ENCODE measurements at regions not wholly inside any gene's neighbourhood (a gene's known extent, or its start where the extent isn't known, plus 50 kb on each side); places are given as distances from the start of the nearest gene placed in this dataset.

GRCh38 chr12:105975351-105975750 lies 163.4 kb downstream of the NUAK1 start:
- TF ChIP-seq CTCF (IDR thresholded peaks at IDR 0.05; ENCODE audit: unreplicated experiment): no peak
- ChIA-PET CTCF (interaction anchor here (0.5 to 1.3 kb wide), 4 partner anchors 9 to 589 kb away, joined by 3 to 5 read pairs (median 4); no protein-coding TSS in a partner anchor), POLR2A (no interaction called here)
- H3K9me3 Mint-ChIP-seq (ENCODE audit: unreplicated experiment): no peaks in the 10 kb centered on the region
- H3K36me3 Mint-ChIP-seq (ENCODE audit: insufficient read depth, unreplicated experiment): no peaks in the 10 kb centered on the region
- no peak overlapping the region for H3K27ac Mint-ChIP-seq (ENCODE audit: low read depth, unreplicated experiment)
- intact Hi-C loops (cut with micrococcal nuclease): no loop called here
- H3K4me3 Mint-ChIP-seq (ENCODE audit: unreplicated experiment): no peak overlapping the region
- H3K4me1 Mint-ChIP-seq (ENCODE audit: insufficient read depth, unreplicated experiment): peaks cover 6% of the 10 kb centered on the region
- no TSS peak for BruUV-seq (replicated peaks)
- DNase-seq (ENCODE audit: unreplicated experiment): no peak
- no peaks in the 10 kb centered on the region for H3K27me3 Mint-ChIP-seq (ENCODE audit: insufficient read depth, unreplicated experiment)

- H3K36me3 Mint-ChIP-seq (ENCODE audit: insufficient read depth, unreplicated experiment): no peaks in the 10 kb centered on the region
- no peak overlapping the region for H3K27ac Mint-ChIP-seq (ENCODE audit: low read depth, unreplicated experiment)
- CTCF ChIA-PET: no interaction called here
- DNase-seq (ENCODE audit: unreplicated experiment): no peak
- TF ChIP-seq CTCF (IDR thresholded peaks at IDR 0.05; ENCODE audit: unreplicated experiment): no peak
- H3K4me1 Mint-ChIP-seq (ENCODE audit: insufficient read depth, unreplicated experiment): no peaks in the 10 kb centered on the region
- no peaks in the 10 kb centered on the region for H3K9me3 Mint-ChIP-seq (ENCODE audit: unreplicated experiment)
- no TSS peak for BruUV-seq (replicated peaks)
- intact Hi-C loops (cut with micrococcal nuclease): no loop called here
- POLR2A ChIA-PET: no interaction called here
- H3K27me3 Mint-ChIP-seq (ENCODE audit: insufficient read depth, unreplicated experiment): no peaks in the 10 kb centered on the region
- no peak overlapping the region for H3K4me3 Mint-ChIP-seq (ENCODE audit: unreplicated experiment)
These were observed 161.5 kb downstream of the NUAK1 start for GRCh38 chr12:105977236-105977635.

DNA sequence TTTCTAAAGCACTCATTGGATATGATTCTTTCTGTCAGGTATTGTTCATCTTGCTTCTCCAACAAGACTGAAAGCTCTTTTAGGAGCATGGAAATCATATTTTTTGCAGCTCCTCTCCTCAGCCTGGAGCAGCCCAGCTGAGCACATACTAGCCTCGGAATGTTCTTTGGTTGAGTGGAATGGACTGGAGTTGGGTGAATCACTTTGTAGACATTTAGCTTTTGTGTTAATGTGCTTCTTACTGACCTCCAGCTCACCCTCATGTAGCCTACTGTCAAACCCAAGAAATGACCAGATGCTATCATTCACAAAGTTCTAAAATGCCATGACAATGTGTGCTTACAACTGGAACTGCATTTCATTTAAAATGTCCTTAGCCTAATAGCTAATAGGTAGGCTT lies 161.1 kb downstream of the NUAK1 start:
- POLR2A ChIA-PET: no interaction called here
- BruUV-seq (replicated peaks): no TSS peak
- no peak overlapping the region for H3K27ac Mint-ChIP-seq (ENCODE audit: low read depth, unreplicated experiment)
- no peaks in the 10 kb centered on the region for H3K27me3 Mint-ChIP-seq (ENCODE audit: insufficient read depth, unreplicated experiment)
- no peak overlapping the region for H3K4me3 Mint-ChIP-seq (ENCODE audit: unreplicated experiment)
- no peaks in the 10 kb centered on the region for H3K36me3 Mint-ChIP-seq (ENCODE audit: insufficient read depth, unreplicated experiment)
- no peaks in the 10 kb centered on the region for H3K4me1 Mint-ChIP-seq (ENCODE audit: insufficient read depth, unreplicated experiment)
- DNase-seq (ENCODE audit: unreplicated experiment): no peak
- no peak for TF ChIP-seq CTCF (IDR thresholded peaks at IDR 0.05; ENCODE audit: unreplicated experiment)
- H3K9me3 Mint-ChIP-seq (ENCODE audit: unreplicated experiment): no peaks in the 10 kb centered on the region
- CTCF ChIA-PET: no interaction called here
- intact Hi-C loops (cut with micrococcal nuclease): no loop called here

DNA sequence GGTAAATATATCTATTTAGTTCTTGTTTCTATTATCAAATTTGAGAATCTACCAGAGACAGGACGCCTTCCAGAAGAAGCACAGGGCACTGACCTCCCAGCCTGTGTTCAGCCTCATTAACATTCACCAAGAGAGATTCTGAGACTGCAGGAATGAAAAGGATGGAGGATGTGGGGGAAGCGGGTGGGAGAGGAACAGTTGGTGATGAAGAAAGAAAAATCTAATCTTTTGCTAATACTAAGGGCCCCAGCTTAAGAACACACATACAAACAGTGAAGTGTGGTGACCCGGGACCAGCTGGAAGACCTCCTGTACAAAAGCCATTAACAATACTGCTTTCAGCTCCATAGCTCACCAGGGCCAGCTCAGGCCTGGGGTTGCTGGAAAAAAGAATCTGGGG lies 160.5 kb downstream of the NUAK1 start:
- Mint-ChIP-seq H3K27ac (ENCODE audit: low read depth, unreplicated experiment) (no peak overlapping the region), H3K9me3 (ENCODE audit: unreplicated experiment) (no peaks in the 10 kb centered on the region), H3K27me3 (ENCODE audit: insufficient read depth, unreplicated experiment) (no peaks in the 10 kb centered on the region), H3K36me3 (ENCODE audit: insufficient read depth, unreplicated experiment) (no peaks in the 10 kb centered on the region), H3K4me3 (ENCODE audit: unreplicated experiment) (no peak overlapping the region), H3K4me1 (ENCODE audit: insufficient read depth, unreplicated experiment) (peaks cover 4% of the 10 kb centered on the region)
- DNase-seq (ENCODE audit: unreplicated experiment): no peak
- TF ChIP-seq CTCF (IDR thresholded peaks at IDR 0.05; ENCODE audit: unreplicated experiment): no peak
- ChIA-PET CTCF (interaction anchor here (0.6 kb wide), 1 partner anchor 22 kb away, joined by 3 read pairs; no protein-coding TSS in a partner anchor), POLR2A (no interaction called here)
- no TSS peak for BruUV-seq (replicated peaks)
- intact Hi-C loops (cut with micrococcal nuclease): no loop called here

Measured in MCF 10A (cell line).